ENCODE measurements at regions not wholly inside any gene's neighbourhood (a gene's known extent, or its start where the extent isn't known, plus 50 kb on each side); places are given as distances from the start of the nearest gene placed in this dataset.

DNA sequence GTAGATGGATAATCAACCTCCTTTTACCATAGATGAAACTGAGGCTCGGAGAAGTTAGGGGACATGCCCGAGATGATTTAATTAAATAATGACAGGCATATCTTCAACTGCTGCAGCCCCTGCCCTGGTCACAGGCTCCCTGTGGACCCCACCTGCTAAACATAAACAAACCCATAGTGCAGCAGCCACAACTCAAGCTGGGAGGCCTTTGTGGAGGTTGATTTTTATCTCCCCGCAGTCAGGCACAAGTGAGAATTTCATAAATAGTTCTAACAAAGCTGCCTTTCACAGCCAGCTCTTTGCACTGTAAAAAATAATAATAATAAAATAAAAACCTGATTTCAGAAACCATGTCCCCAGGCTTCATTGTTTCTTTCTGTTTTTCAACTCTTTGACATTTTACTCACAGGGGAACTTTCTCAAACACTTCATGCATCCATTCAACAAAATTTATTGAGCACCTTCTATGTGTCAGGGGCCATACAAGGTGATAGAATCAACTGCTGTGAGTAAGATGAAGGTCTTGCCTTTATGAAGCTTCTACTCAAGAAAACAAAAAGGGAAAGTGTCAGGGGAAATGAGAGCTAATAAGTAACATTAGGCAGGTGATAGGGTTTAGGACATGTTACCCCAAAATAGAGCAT is 393.6 kb upstream of the PROK2 start:
- H3K79me1 ChIP-seq (ENCODE audit: insufficient read depth, low read depth, low read length, poor library complexity, severe bottlenecking), result no peaks in the 10 kb centered on the region
- H3K23me2 ChIP-seq (ENCODE audit: insufficient read length, low read depth, low read length, poor library complexity, severe bottlenecking), result no peaks in the 10 kb centered on the region
- no peaks in the 10 kb centered on the region for H4K20me1 ChIP-seq (ENCODE audit: control insufficient read depth, insufficient read depth, insufficient read length)
- no peak overlapping the region for H3K9ac ChIP-seq (ENCODE audit: extremely low read depth, insufficient read length, low read length)
- WGBS (ENCODE audit: extremely low coverage, insufficient read length, low lambda C conversion rate), result no CpG with 5 or more reads among the region's 3 CpGs
- no peak overlapping the region for H3K56ac ChIP-seq (ENCODE audit: insufficient read length, low read depth, low read length)
- H3K27ac Mint-ChIP-seq, result no peak overlapping the region
- no peak overlapping the region for H4K91ac ChIP-seq (ENCODE audit: insufficient read length, low read depth, low read length)
- H4K8ac ChIP-seq (replicated peaks; ENCODE audit: insufficient read length, low read depth, low read length), result no peak overlapping the region
- H3K9me3 Mint-ChIP-seq, result peaks cover 0 to 2% of the 10 kb centered on the region in 2 experiments; a peak in 2 of 5 replicates
- H3K36me3 Mint-ChIP-seq (ENCODE audit: insufficient read depth in 1 of 3, low read depth in 3 of 3), result no peaks in the 10 kb centered on the region
- H2AK5ac ChIP-seq (ENCODE audit: insufficient read length, low read length), result no peak overlapping the region
- H2BK5ac ChIP-seq (ENCODE audit: insufficient read length, low read length), result no peak overlapping the region
- H3K14ac ChIP-seq (ENCODE audit: insufficient read depth, low read length), result no peak overlapping the region
- H2BK120ac ChIP-seq (ENCODE audit: low read depth, low read length, poor library complexity, severe bottlenecking), result no peak overlapping the region
- H3K23ac ChIP-seq (ENCODE audit: insufficient read length, low read depth, low read length), result no peak overlapping the region
- H2BK12ac ChIP-seq (ENCODE audit: insufficient read length, low read depth, low read length), result no peak overlapping the region
- no peak overlapping the region for H3K27ac ChIP-seq (ENCODE audit: insufficient read length, low read depth, low read length)
- H3K4me3 Mint-ChIP-seq, result no peak overlapping the region
- no peak overlapping the region for H3T11ph ChIP-seq (ENCODE audit: low read length)
- H3K18ac ChIP-seq (ENCODE audit: insufficient read length, low read depth, low read length), result no peak overlapping the region
- no peak overlapping the region for H4K5ac ChIP-seq (ENCODE audit: insufficient read length, low read depth, low read length)
- peaks cover 14% of the 10 kb centered on the region for H3K27me3 Mint-ChIP-seq (ENCODE audit: low read depth)
- no peak overlapping the region for H2BK20ac ChIP-seq (ENCODE audit: low read depth, low read length, poor library complexity, severe bottlenecking)
- H3K4ac ChIP-seq (ENCODE audit: low read depth, low read length), result no peak overlapping the region
- H3K27me3 ChIP-seq (ENCODE audit: insufficient read depth, low read length), result no peaks in the 10 kb centered on the region
- no peak overlapping the region for H2BK15ac ChIP-seq (ENCODE audit: low read depth, low read length)
- H3K4me2 ChIP-seq (ENCODE audit: insufficient read depth, insufficient read length, low read length), result no peak overlapping the region
- no peak overlapping the region for H2AFZ ChIP-seq (ENCODE audit: low read length)
- TF ChIP-seq, protein P1, sequence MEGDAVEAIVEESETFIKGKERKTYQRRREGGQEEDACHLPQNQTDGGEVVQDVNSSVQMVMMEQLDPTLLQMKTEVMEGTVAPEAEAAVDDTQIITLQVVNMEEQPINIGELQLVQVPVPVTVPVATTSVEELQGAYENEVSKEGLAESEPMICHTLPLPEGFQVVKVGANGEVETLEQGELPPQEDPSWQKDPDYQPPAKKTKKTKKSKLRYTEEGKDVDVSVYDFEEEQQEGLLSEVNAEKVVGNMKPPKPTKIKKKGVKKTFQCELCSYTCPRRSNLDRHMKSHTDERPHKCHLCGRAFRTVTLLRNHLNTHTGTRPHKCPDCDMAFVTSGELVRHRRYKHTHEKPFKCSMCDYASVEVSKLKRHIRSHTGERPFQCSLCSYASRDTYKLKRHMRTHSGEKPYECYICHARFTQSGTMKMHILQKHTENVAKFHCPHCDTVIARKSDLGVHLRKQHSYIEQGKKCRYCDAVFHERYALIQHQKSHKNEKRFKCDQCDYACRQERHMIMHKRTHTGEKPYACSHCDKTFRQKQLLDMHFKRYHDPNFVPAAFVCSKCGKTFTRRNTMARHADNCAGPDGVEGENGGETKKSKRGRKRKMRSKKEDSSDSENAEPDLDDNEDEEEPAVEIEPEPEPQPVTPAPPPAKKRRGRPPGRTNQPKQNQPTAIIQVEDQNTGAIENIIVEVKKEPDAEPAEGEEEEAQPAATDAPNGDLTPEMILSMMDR (conservative IDR thresholded peaks at IDR 0.05), result no peak
- no peaks in the 10 kb centered on the region for H3K79me2 ChIP-seq (ENCODE audit: insufficient read depth, low read length)
- no peaks in the 10 kb centered on the region for H3K9me3 ChIP-seq (ENCODE audit: control insufficient read depth, low read depth, low read length)
- H3K4me1 Mint-ChIP-seq, result peaks cover 5 to 7% of the 10 kb centered on the region in 2 experiments
- DNase-seq, result no peak
- H3K4me1 ChIP-seq (ENCODE audit: insufficient read depth, low read length), result no peaks in the 10 kb centered on the region

Data from H9 (cell line).